ENCODE measurements at regions not wholly inside any gene's neighbourhood (a gene's known extent, or its start where the extent isn't known, plus 50 kb on each side); places are given as distances from the start of the nearest gene placed in this dataset.

- no peak for DNase-seq
Observed at GRCh38 chr18:45231617-45232016, 383.7 kb upstream of the SLC14A2 start.

- no peak for DNase-seq
Observed at GRCh38 chr18:45232061-45232460, 383.2 kb upstream of the SLC14A2 start.

GRCh38 chr18:45236676-45237075, 378.6 kb upstream of the SLC14A2 start:
- no peak for DNase-seq

- DNase-seq = no peak
Observed at GRCh38 chr18:45237343-45238098, 377.8 kb upstream of the SLC14A2 start.

GRCh38 chr18:45241271-45241670, 374.0 kb upstream of the SLC14A2 start:
- DNase-seq = no peak

- no peak for DNase-seq
Observed at GRCh38 chr18:45241982-45242565, 373.2 kb upstream of the SLC14A2 start.

- no peak for DNase-seq
Observed at GRCh38 chr18:45243340-45244110, 371.8 kb upstream of the SLC14A2 start.

- no peak for DNase-seq
Observed at GRCh38 chr18:45245091-45245511, 370.2 kb upstream of the SLC14A2 start.

- no peak for DNase-seq
Observed at GRCh38 chr18:45248240-45248903, 366.9 kb upstream of the SLC14A2 start.

GRCh38 chr18:45249246-45249661, 366.0 kb upstream of the SLC14A2 start:
- DNase-seq = no peak

- no peak for DNase-seq
Observed at GRCh38 chr18:45250479-45250878, 364.8 kb upstream of the SLC14A2 start.

GRCh38 chr18:45251236-45251635, 364.0 kb upstream of the SLC14A2 start:
- no peak for DNase-seq

GRCh38 chr18:45252474-45252873, 362.8 kb upstream of the SLC14A2 start:
- DNase-seq = no peak

- DNase-seq = no peak
Observed at GRCh38 chr18:45253056-45253565, 362.2 kb upstream of the SLC14A2 start.

- DNase-seq = no peak
Observed at GRCh38 chr18:45253973-45254708, 361.1 kb upstream of the SLC14A2 start.

- DNase-seq = no peak
Observed at GRCh38 chr18:45254709-45255082, 360.6 kb upstream of the SLC14A2 start.

GRCh38 chr18:45255197-45255890, 359.9 kb upstream of the SLC14A2 start:
- no peak for DNase-seq

- DNase-seq = no peak
Observed at GRCh38 chr18:45260125-45260524, 355.2 kb upstream of the SLC14A2 start.

- no peak for DNase-seq
Observed at GRCh38 chr18:45266023-45266422, 349.3 kb upstream of the SLC14A2 start.

GRCh38 chr18:45267622-45268021, 347.7 kb upstream of the SLC14A2 start:
- no peak for DNase-seq

GRCh38 chr18:45268583-45268982, 346.7 kb upstream of the SLC14A2 start:
- DNase-seq = no peak

GRCh38 chr18:45270289-45270771, 344.9 kb upstream of the SLC14A2 start:
- no peak for DNase-seq

Data from NCI-H2029 treated with DMSO at 0.1 percent for 48 hours (cell line).